SK-N-SH (cell line): ENCODE measurements at regions not wholly inside any gene's neighbourhood (a gene's known extent, or its start where the extent isn't known, plus 50 kb on each side); places are given as distances from the start of the nearest gene placed in this dataset.
A peak's percentile ranks its signal among the peaks of the same experiment; 100 is the strongest.

Source experiments
- CTCF ChIA-PET: fragments of 300-600, 350-600 bp; formaldehyde crosslinking; extraction: SDS; loops from one replicate; lab custom pipeline; 2021; lab: Yijun Ruan, JAX
- POLR2A ChIA-PET: fragments of 350-600 bp; sonication (Branson Sonifier 250); formaldehyde crosslinking; extraction: SDS; loops from one replicate; lab custom pipeline; 2020; ENCODE audit warnings: antibody characterized with exemption, inconsistent platforms; lab: Yijun Ruan, JAX
- DNase-seq: peaks from one replicate; pipeline ENCODE4 v3.0.0; 2012
- H2AFZ ChIP-seq: fragments of 200-600 bp; sonication (generic); 2 replicates; pipeline ENCODE4 v1.8.1; 2016; ENCODE audit warnings: antibody characterized with exemption, mild to moderate bottlenecking, low read depth
- H3F3A ChIP-seq: fragments of 200-600 bp; sonication (generic); replicated peaks from 2 replicates; pipeline ENCODE3; 2016; ENCODE audit warnings: antibody characterized with exemption, mild to moderate bottlenecking; ENCODE audit not compliant: insufficient read depth
- H3K27ac ChIP-seq, 2 experiments: fragments of 200-500 bp in 1 of 2; fragments of 200-600 bp in 1 of 2; sonication (Bioruptor generic) in 1 of 2; sonication (generic), shearing (Covaris generic) in 1 of 2; 2 replicates each; pipeline versions ENCODE4 v1.5.1 to v1.6.1; 2014 to 2016; ENCODE audit warnings: low read depth in 2 of 2, inconsistent platforms in 1 of 2, low read length in 1 of 2, mild to moderate bottlenecking in 1 of 2, mixed read lengths in 1 of 2
- H3K27me3 ChIP-seq: fragments of 200-600 bp; sonication (generic), shearing (Covaris generic); 2 replicates; pipeline ENCODE4 v1.6.1; 2016; ENCODE audit warnings: mixed run types; ENCODE audit not compliant: insufficient read depth
- H3K36me3 ChIP-seq, 2 experiments: fragments of 200-500 bp in 1 of 2; fragments of 200-600 bp in 1 of 2; sonication (Bioruptor generic) in 1 of 2; sonication (generic) in 1 of 2; replicated peaks in 1 of 2; 2 replicates each; pipeline versions ENCODE3 to v1.5.1; 2014 to 2016; ENCODE audit warnings: low read length in 1 of 2, mild to moderate bottlenecking in 1 of 2; ENCODE audit not compliant: insufficient read depth in 2 of 2, control insufficient read depth in 1 of 2
- H3K4me1 ChIP-seq, 2 experiments: fragments of 200-500 bp in 1 of 2; fragments of 200-600 bp in 1 of 2; sonication (Bioruptor generic) in 1 of 2; sonication (generic), shearing (Covaris generic) in 1 of 2; 2 replicates each; pipeline versions ENCODE4 v1.5.1 to v1.6.1; 2014 to 2016; ENCODE audit warnings: low read depth in 1 of 2, low read length in 1 of 2, mixed run types in 1 of 2; ENCODE audit not compliant: insufficient read depth in 2 of 2, control insufficient read depth in 1 of 2
- H3K4me2 ChIP-seq: fragments of 200-600 bp; sonication (generic), shearing (Covaris generic); 2 replicates; pipeline ENCODE4 v1.6.1; 2017; ENCODE audit warnings: mixed run types
- H3K4me3 ChIP-seq, 2 experiments: fragments of 200-500 bp in 1 of 2; fragments of 200-600 bp in 1 of 2; sonication (Bioruptor generic) in 1 of 2; sonication (generic), shearing (Covaris generic) in 1 of 2; 2 replicates each; pipeline versions ENCODE4 v1.5.1 to v1.8.1; 2014 to 2016; ENCODE audit warnings: low read depth in 2 of 2, inconsistent platforms in 1 of 2, low read length in 1 of 2, mild to moderate bottlenecking in 1 of 2, mixed read lengths in 1 of 2, moderate library complexity in 1 of 2
- H3K79me2 ChIP-seq: fragments of 200-600 bp; sonication (generic); 2 replicates; pipeline ENCODE4 v1.8.1; 2017; ENCODE audit warnings: mild to moderate bottlenecking; ENCODE audit not compliant: insufficient read depth
- H3K9ac ChIP-seq: fragments of 200-600 bp; sonication (generic); 2 replicates; pipeline ENCODE4 v1.6.1; 2017; ENCODE audit warnings: mixed run types
- H3K9me2 ChIP-seq: fragments of 200-600 bp; sonication (generic); 2 replicates; pipeline ENCODE4 v1.6.1; 2017; ENCODE audit warnings: mixed run types
- H3K9me3 ChIP-seq: fragments of 200-600 bp; sonication (generic); 2 replicates; pipeline ENCODE4 v1.6.1; 2017; ENCODE audit warnings: mixed run types, mild to moderate bottlenecking, moderate library complexity
- H4K20me1 ChIP-seq: fragments of 200-600 bp; sonication (generic); 2 replicates; pipeline ENCODE4 v1.6.1; 2017; ENCODE audit warnings: mild to moderate bottlenecking, mixed run types; ENCODE audit not compliant: insufficient read depth
- EP300 ChIP-seq, 2 experiments: IDR thresholded peaks; 2 replicates each; pipeline versions ENCODE4 v1.4.0 to v1.6.1; 2012; ENCODE audit warnings: borderline replicate concordance in 1 of 2, low read depth in 1 of 2, low read length in 1 of 2
- FOSL2 ChIP-seq: IDR thresholded peaks from 2 replicates; pipeline ENCODE4 v1.4.0; 2012; ENCODE audit warnings: low read depth, mild to moderate bottlenecking, moderate library complexity, borderline replicate concordance
- GABPA ChIP-seq: IDR thresholded peaks from 2 replicates; pipeline ENCODE4 v1.4.0; 2012; ENCODE audit warnings: low read depth, mild to moderate bottlenecking
- GATA2 ChIP-seq: sonication (generic); formaldehyde crosslinking; IDR thresholded peaks from 2 replicates; pipeline ENCODE4 v1.5.0; 2020; ENCODE audit warnings: mild to moderate bottlenecking, missing genetic modification reagents
- IRF3 ChIP-seq: fragments of 150-350 bp; IDR thresholded peaks from 2 replicates; pipeline ENCODE4 v1.6.1; 2016; ENCODE audit warnings: mild to moderate bottlenecking, low read depth, low read length
- MAX ChIP-seq: IDR thresholded peaks from 2 replicates; pipeline ENCODE4 v1.4.0; 2012; ENCODE audit warnings: low read depth
- NRF1 ChIP-seq: IDR thresholded peaks from 2 replicates; pipeline ENCODE4 v1.6.1; 2012; ENCODE audit warnings: low read depth, mild to moderate bottlenecking, low read length
- PBX3 ChIP-seq: IDR thresholded peaks from 2 replicates; pipeline ENCODE4; 2012
- POLR2AphosphoS5 ChIP-seq: IDR thresholded peaks from 2 replicates; pipeline ENCODE4 v1.6.1; 2012; ENCODE audit warnings: low read depth, low read length
- REST ChIP-seq: IDR thresholded peaks from 2 replicates; pipeline ENCODE4 v1.6.1; 2012; ENCODE audit warnings: mild to moderate bottlenecking, low read depth, low read length, moderate library complexity
- SMC3 ChIP-seq: IDR thresholded peaks from 2 replicates; pipeline ENCODE4 v1.6.1; 2012; ENCODE audit warnings: low read depth, low read length, improper control_type of control experiment
- TAF1 ChIP-seq: IDR thresholded peaks from 2 replicates; pipeline ENCODE4 v1.6.1; 2012; ENCODE audit warnings: low read depth, mild to moderate bottlenecking, low read length, moderate library complexity, borderline replicate concordance
- YY1 ChIP-seq: IDR thresholded peaks from 2 replicates; pipeline ENCODE4 v1.4.0; 2012; ENCODE audit warnings: low read depth, mild to moderate bottlenecking
- WGBS: methylation state at CpG from one replicate; pipeline ENCODE4 v1.1.6; 2017; ENCODE audit warnings: low lambda C conversion rate; 5-methylcytosine and 5-hydroxymethylcytosine counted together

- TF ChIP-seq REST, result no peak
Measured at GRCh38 chr1:94651076-94651475, 109.5 kb upstream of the F3 start (continued).

GRCh38 chr1:94650301-94650700 is 108.7 kb upstream of the F3 start:
- ChIA-PET POLR2A (no interaction called here), CTCF (interaction anchor here (1.3 to 1.5 kb wide), 2 partner anchors 153 to 204 kb away, joined by 3 read pairs; no protein-coding TSS in a partner anchor)
- no peak overlapping the region for H3K9ac ChIP-seq
- no peaks in the 10 kb centered on the region for H3K9me3 ChIP-seq
- H3K27ac ChIP-seq, result no peak overlapping the region
- H3K27me3 ChIP-seq, result no peaks in the 10 kb centered on the region
- no peak overlapping the region for H2AFZ ChIP-seq
- H3K36me3 ChIP-seq, result no peaks in the 10 kb centered on the region
- H3K4me3 ChIP-seq, result no peak overlapping the region
- DNase-seq, result no peak
- no peaks in the 10 kb centered on the region for H3K9me2 ChIP-seq
- 94% methylated on average over 2 of the region's 2 CpGs for WGBS
- H3F3A ChIP-seq, result no peaks in the 10 kb centered on the region
- no peak overlapping the region for H3K4me2 ChIP-seq
- TF ChIP-seq NRF1 (no peak), PBX3 (no peak), MAX (no peak), YY1 (no peak)
- H3K4me1 ChIP-seq, result peaks cover 0 to 2% of the 10 kb centered on the region in 2 experiments; a peak in 1 of 4 replicates
- H4K20me1 ChIP-seq, result no peaks in the 10 kb centered on the region
- no peaks in the 10 kb centered on the region for H3K79me2 ChIP-seq

- no peak for DNase-seq
- H3K9me3 ChIP-seq, result no peaks in the 10 kb centered on the region
- POLR2A ChIA-PET, result no interaction called here
- H3K27ac ChIP-seq, result peak overlapping the region in 1 of 2 experiments; percentile 55; a peak in 2 of 4 replicates
- no peaks in the 10 kb centered on the region for H4K20me1 ChIP-seq
- H3K36me3 ChIP-seq, result no peaks in the 10 kb centered on the region
- H3K4me1 ChIP-seq, result peaks cover 0 to 2% of the 10 kb centered on the region in 2 experiments; a peak in 1 of 4 replicates
- no peaks in the 10 kb centered on the region for H3K27me3 ChIP-seq
- no peak overlapping the region for H3K9ac ChIP-seq
- TF ChIP-seq POLR2AphosphoS5 (no peak), EP300 (IDR thresholded peaks at IDR 0.05; ENCODE audit: borderline replicate concordance in 1 of 2, low read depth in 1 of 2, low read length in 1 of 2) (no peak; a peak in 1 of 4 replicates), TAF1 (no peak), IRF3 (no peak), GATA2 (CRISPR knock-in tag) (no peak), FOSL2 (no peak), SMC3 (no peak), GABPA (no peak)
- TF ChIP-seq, all 33 proteins: peak for 0
- 69% methylated on average over 10 of the region's 14 CpGs for WGBS
- CTCF ChIA-PET, result no interaction called here
- H3F3A ChIP-seq, result no peaks in the 10 kb centered on the region
- no peak overlapping the region for H2AFZ ChIP-seq
- no peaks in the 10 kb centered on the region for H3K79me2 ChIP-seq
- H3K9me2 ChIP-seq, result no peaks in the 10 kb centered on the region
- H3K4me3 ChIP-seq, result no peak overlapping the region
- H3K4me2 ChIP-seq, result no peak overlapping the region
Measured at GRCh38 chr1:94648225-94649007, 106.9 kb upstream of the F3 start.
